ENCODE measurements at regions not wholly inside any gene's neighbourhood (a gene's known extent, or its start where the extent isn't known, plus 50 kb on each side); places are given as distances from the start of the nearest gene placed in this dataset.

- ATAC-seq (replicated peaks) = no peak
- Mint-ChIP-seq H3K36me3 (ENCODE audit: low read depth) (no peaks in the 10 kb centered on the region), H3K27ac (no peak overlapping the region), H3K4me1 (no peaks in the 10 kb centered on the region), H3K4me3 (no peak overlapping the region), H3K9me3 (peaks cover 6% of the 10 kb centered on the region), H3K27me3 (no peaks in the 10 kb centered on the region)
These were observed 1695.6 kb upstream of the ACO1 start for GRCh38 chr9:30688801-30689200.

GRCh38 chr9:30697958-30698357 is 1686.5 kb upstream of the ACO1 start:
- Mint-ChIP-seq H3K4me3 (no peak overlapping the region), H3K4me1 (no peaks in the 10 kb centered on the region), H3K27me3 (no peaks in the 10 kb centered on the region), H3K27ac (no peak overlapping the region), H3K36me3 (ENCODE audit: low read depth) (no peaks in the 10 kb centered on the region), H3K9me3 (no peaks in the 10 kb centered on the region)
- ATAC-seq (replicated peaks) = no peak

- no peaks in the 10 kb centered on the region for H3K27me3 Mint-ChIP-seq
- H3K27ac Mint-ChIP-seq = no peak overlapping the region
- no peaks in the 10 kb centered on the region for H3K9me3 Mint-ChIP-seq
- no peaks in the 10 kb centered on the region for H3K36me3 Mint-ChIP-seq (ENCODE audit: low read depth)
- no peaks in the 10 kb centered on the region for H3K4me1 Mint-ChIP-seq
- no peak overlapping the region for H3K4me3 Mint-ChIP-seq
- no peak for ATAC-seq (replicated peaks)
These were observed 1672.9 kb upstream of the ACO1 start for GRCh38 chr9:30711591-30711990.

DNA sequence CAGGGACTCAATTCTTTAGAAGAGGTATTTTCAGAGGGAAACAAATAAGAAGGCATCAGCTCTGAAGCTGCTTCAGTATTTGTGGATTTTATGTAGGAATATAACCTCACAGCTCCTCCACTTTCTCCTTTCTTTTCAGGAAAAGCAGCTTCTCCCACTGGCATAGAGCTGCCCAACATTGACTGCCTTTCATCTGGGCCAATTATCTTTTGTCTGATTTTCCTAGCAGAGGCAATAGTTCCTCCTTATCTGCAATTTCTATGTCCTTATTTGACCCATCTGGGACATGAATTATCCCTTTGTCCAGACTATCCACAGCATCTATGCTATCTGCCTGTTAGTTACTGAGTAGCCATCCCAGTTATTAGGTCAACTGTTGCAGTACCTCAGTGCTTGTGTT is 1671.2 kb upstream of the ACO1 start:
- Mint-ChIP-seq H3K4me3 (no peak overlapping the region), H3K4me1 (no peaks in the 10 kb centered on the region), H3K9me3 (no peaks in the 10 kb centered on the region), H3K27me3 (no peaks in the 10 kb centered on the region), H3K27ac (no peak overlapping the region), H3K36me3 (ENCODE audit: low read depth) (no peaks in the 10 kb centered on the region)
- no peak for ATAC-seq (replicated peaks)

DNA sequence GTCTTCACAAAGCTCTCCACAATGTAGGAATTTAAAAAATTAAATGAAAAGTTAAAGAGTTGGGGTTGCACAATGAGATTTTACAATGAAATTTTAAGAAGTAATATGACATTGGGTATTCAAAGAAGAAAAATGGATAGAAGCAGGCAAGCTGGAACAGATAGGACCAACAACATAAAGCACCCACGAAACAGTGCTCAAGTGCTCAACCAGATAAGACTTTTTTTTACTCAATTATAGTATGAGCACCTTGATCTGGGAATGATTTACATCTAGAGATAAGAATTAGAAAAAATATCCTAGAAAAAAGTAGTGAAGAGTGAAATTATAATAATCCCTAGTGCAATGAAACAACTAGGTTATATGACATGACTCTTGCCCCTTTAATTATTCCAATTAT is 1670.1 kb upstream of the ACO1 start:
- Mint-ChIP-seq H3K4me3 (no peak overlapping the region), H3K36me3 (ENCODE audit: low read depth) (no peaks in the 10 kb centered on the region), H3K27ac (no peak overlapping the region), H3K9me3 (no peaks in the 10 kb centered on the region), H3K4me1 (no peaks in the 10 kb centered on the region), H3K27me3 (no peaks in the 10 kb centered on the region)
- no peak for ATAC-seq (replicated peaks)

- no peaks in the 10 kb centered on the region for H3K36me3 Mint-ChIP-seq (ENCODE audit: low read depth)
- no peak for ATAC-seq (replicated peaks)
- H3K27ac Mint-ChIP-seq = no peak overlapping the region
- H3K9me3 Mint-ChIP-seq = no peaks in the 10 kb centered on the region
- H3K4me3 Mint-ChIP-seq = no peak overlapping the region
- H3K4me1 Mint-ChIP-seq = no peaks in the 10 kb centered on the region
- H3K27me3 Mint-ChIP-seq = no peaks in the 10 kb centered on the region
These were observed 1666.0 kb upstream of the ACO1 start for GRCh38 chr9:30718483-30718882.

GRCh38 chr9:30722065-30722464 is 1662.4 kb upstream of the ACO1 start:
- H3K9me3 Mint-ChIP-seq = no peaks in the 10 kb centered on the region
- no peak overlapping the region for H3K27ac Mint-ChIP-seq
- no peaks in the 10 kb centered on the region for H3K4me1 Mint-ChIP-seq
- no peaks in the 10 kb centered on the region for H3K36me3 Mint-ChIP-seq (ENCODE audit: low read depth)
- ATAC-seq (replicated peaks) = no peak
- H3K4me3 Mint-ChIP-seq = no peak overlapping the region
- H3K27me3 Mint-ChIP-seq = no peaks in the 10 kb centered on the region

DNA sequence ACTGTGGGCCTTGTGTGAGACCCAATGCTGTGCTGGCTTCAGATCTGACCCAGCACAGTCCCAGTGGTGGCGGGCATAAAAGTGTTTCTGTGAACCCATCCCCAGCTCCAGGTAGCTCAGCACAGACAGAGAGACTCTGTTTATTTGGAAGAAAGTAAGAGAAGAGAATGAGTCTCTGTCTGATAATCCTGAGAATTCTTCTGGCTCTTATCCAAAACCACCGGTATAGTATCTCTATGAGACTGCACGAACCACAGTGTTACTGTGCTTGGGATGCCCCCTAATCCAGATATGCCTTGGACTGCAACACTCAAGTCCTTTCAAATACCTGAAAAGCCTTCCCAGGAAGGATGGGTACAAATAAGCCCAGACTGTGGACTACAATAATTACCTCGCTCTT is 1660.8 kb upstream of the ACO1 start:
- Mint-ChIP-seq H3K27ac (no peak overlapping the region), H3K9me3 (no peaks in the 10 kb centered on the region), H3K27me3 (no peaks in the 10 kb centered on the region), H3K36me3 (ENCODE audit: low read depth) (no peaks in the 10 kb centered on the region), H3K4me3 (no peak overlapping the region), H3K4me1 (no peaks in the 10 kb centered on the region)
- no peak for ATAC-seq (replicated peaks)

DNA sequence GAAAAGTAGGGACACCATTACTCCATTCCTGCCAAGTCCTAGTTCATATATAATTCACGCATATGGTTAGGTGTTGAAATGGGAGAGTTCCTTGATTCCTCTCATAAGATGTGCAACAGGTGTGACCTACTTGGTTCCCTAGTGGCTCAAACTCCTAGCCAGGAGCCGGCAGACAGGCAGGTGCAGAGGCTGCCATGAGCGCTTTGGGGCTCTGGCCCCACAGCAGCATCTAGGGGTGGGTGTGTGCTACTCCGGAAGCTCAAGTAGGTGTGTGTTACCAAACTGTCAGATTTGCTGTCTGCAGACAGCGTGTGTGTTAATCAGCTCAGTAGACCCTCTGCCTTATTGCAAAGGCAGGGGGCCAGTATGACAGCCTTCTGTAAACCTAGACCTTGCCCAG is 1652.4 kb upstream of the ACO1 start:
- Mint-ChIP-seq H3K36me3 (ENCODE audit: low read depth) (no peaks in the 10 kb centered on the region), H3K4me1 (no peaks in the 10 kb centered on the region), H3K27me3 (no peaks in the 10 kb centered on the region), H3K9me3 (no peaks in the 10 kb centered on the region), H3K27ac (no peak overlapping the region), H3K4me3 (no peak overlapping the region)
- no peak for ATAC-seq (replicated peaks)

- Mint-ChIP-seq H3K36me3 (ENCODE audit: low read depth) (no peaks in the 10 kb centered on the region), H3K9me3 (no peaks in the 10 kb centered on the region), H3K4me1 (no peaks in the 10 kb centered on the region), H3K27ac (no peak overlapping the region), H3K27me3 (peaks cover 4% of the 10 kb centered on the region), H3K4me3 (no peak overlapping the region)
- no peak for ATAC-seq (replicated peaks)
These were observed 1639.6 kb upstream of the ACO1 start for GRCh38 chr9:30744871-30745270.

DNA sequence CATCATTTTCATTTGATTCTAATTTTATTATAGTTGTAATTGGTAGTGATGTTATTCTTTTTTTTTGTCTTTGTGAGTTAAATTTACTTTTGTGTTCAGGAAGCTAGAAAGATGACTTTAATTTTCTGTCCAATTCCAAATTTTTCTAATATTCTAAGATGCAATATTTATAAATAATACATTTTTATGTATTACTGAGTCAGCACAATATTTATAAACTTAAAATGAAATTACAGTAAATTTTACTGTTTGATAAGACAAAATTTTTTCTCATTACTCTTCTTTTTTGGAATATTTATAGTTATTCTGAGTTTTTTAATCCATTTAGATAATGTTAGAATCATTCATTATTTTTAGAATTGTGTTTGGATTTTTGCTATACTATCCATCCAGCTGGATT is 1637.9 kb upstream of the ACO1 start:
- Mint-ChIP-seq H3K36me3 (ENCODE audit: low read depth) (no peaks in the 10 kb centered on the region), H3K27me3 (peaks cover 4% of the 10 kb centered on the region), H3K27ac (no peak overlapping the region), H3K9me3 (no peaks in the 10 kb centered on the region), H3K4me1 (no peaks in the 10 kb centered on the region), H3K4me3 (no peak overlapping the region)
- no peak for ATAC-seq (replicated peaks)

DNA sequence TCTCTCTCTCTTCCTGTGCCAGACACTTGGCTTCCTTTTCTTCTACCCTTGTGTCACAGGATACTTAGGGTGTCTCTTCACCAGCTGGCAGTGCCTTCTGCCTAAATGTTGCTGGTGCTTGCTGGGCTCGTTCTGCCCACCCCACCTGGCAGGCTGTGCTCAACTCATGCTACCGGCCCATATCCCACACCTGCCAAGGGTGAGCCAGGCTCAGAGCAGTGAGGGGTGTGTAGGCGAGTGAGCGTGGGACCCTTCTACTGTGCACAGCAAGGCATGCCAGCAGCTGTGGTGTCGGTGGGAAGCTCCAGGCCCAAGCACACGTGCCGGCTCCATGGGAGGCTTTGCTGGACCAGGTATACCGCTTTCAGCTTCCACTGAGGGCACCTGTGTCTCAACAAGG is 1626.7 kb upstream of the ACO1 start:
- H3K9me3 Mint-ChIP-seq = no peaks in the 10 kb centered on the region
- ATAC-seq (replicated peaks) = no peak
- H3K36me3 Mint-ChIP-seq (ENCODE audit: low read depth) = no peaks in the 10 kb centered on the region
- no peak overlapping the region for H3K27ac Mint-ChIP-seq
- no peaks in the 10 kb centered on the region for H3K27me3 Mint-ChIP-seq
- no peaks in the 10 kb centered on the region for H3K4me1 Mint-ChIP-seq
- H3K4me3 Mint-ChIP-seq = no peak overlapping the region

DNA sequence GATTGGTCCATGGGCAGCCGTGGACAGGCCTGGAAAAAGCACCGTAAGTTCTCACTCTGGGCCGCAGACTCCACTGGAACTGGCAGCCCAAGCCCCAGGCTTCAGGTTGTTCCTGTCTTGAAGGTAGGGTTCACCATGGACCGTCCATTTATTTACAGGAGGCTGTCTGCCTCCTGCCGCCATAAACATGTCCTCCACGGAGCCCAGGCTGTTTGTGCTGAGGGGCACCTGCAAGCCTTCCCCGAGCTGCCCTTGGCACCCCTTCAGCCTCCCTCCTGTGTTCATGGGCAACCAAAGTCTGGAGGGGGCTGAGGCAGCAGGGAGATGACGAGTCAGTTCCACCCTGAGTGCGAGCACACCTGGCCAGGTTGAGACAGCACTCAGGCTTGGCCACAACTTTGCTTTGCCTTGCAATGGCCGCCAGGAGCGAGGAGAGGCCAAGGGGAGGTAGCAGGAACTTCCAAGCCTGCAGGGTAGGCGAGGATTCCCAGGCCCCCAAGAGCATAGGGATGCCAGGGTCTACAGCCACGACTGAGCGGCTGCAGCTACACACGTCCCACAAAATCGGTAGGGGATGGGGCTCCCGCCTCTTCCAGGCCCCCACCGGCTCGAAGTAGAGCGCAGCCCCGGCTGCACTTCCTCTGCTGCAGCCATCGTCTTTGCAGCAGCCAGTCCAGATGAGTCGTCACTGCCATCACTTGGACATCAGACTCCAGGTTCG is 1625.6 kb upstream of the ACO1 start:
- no peak for ATAC-seq (replicated peaks)
- H3K27me3 Mint-ChIP-seq = no peaks in the 10 kb centered on the region
- H3K27ac Mint-ChIP-seq = no peak overlapping the region
- H3K9me3 Mint-ChIP-seq = no peaks in the 10 kb centered on the region
- H3K4me1 Mint-ChIP-seq = no peaks in the 10 kb centered on the region
- H3K36me3 Mint-ChIP-seq (ENCODE audit: low read depth) = no peaks in the 10 kb centered on the region
- H3K4me3 Mint-ChIP-seq = no peak overlapping the region

DNA sequence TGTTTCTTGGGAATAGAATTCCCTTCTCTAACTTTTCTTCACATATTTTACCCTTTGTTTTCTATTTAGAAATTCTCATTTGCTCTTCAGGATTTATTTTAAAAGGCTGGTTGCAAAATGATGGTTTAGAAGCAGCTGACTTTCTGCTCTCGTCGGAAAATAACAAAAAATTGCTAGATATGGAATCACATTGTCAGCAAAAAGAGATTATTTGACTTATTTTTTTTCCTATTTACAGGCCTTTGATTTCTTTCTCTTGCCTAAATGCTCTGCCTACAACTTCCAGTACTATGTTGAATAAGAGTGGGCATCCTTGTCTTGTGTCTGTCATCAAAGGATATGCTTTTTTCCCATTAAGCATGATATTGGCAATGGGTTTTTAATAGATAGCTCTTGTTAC is 1619.1 kb upstream of the ACO1 start:
- H3K4me3 Mint-ChIP-seq = no peak overlapping the region
- no peaks in the 10 kb centered on the region for H3K4me1 Mint-ChIP-seq
- no peaks in the 10 kb centered on the region for H3K36me3 Mint-ChIP-seq (ENCODE audit: low read depth)
- H3K27ac Mint-ChIP-seq = no peak overlapping the region
- no peaks in the 10 kb centered on the region for H3K27me3 Mint-ChIP-seq
- ATAC-seq (replicated peaks) = no peak
- H3K9me3 Mint-ChIP-seq = no peaks in the 10 kb centered on the region

- no peaks in the 10 kb centered on the region for H3K9me3 Mint-ChIP-seq
- no peaks in the 10 kb centered on the region for H3K27me3 Mint-ChIP-seq
- H3K27ac Mint-ChIP-seq = no peak overlapping the region
- H3K4me3 Mint-ChIP-seq = no peak overlapping the region
- H3K4me1 Mint-ChIP-seq = no peaks in the 10 kb centered on the region
- no peak for ATAC-seq (replicated peaks)
- no peaks in the 10 kb centered on the region for H3K36me3 Mint-ChIP-seq (ENCODE audit: low read depth)
These were observed 1613.2 kb upstream of the ACO1 start for GRCh38 chr9:30771163-30771708.

- ATAC-seq (replicated peaks) = no peak
- H3K4me3 Mint-ChIP-seq = no peak overlapping the region
- H3K36me3 Mint-ChIP-seq (ENCODE audit: low read depth) = no peaks in the 10 kb centered on the region
- no peak overlapping the region for H3K27ac Mint-ChIP-seq
- no peaks in the 10 kb centered on the region for H3K4me1 Mint-ChIP-seq
- no peaks in the 10 kb centered on the region for H3K27me3 Mint-ChIP-seq
- no peaks in the 10 kb centered on the region for H3K9me3 Mint-ChIP-seq
These were observed 1612.7 kb upstream of the ACO1 start for GRCh38 chr9:30771760-30772159.

All from activated T-helper 17 cell treated with anti-CD3 and anti-CD28 coated beads, Interleukin-2, amount 50 U/mL, for 72 hours (primary cell).